ENCODE measurements at regions not wholly inside any gene's neighbourhood (a gene's known extent, or its start where the extent isn't known, plus 50 kb on each side); places are given as distances from the start of the nearest gene placed in this dataset.

GRCh38 chr2:134776836-134777235 lies 58.0 kb upstream of the TMEM163 start:
- no peak for TF ChIP-seq CTCF (conservative IDR thresholded peaks at IDR 0.05)

GRCh38 chr2:134777593-134777992 lies 58.8 kb upstream of the TMEM163 start:
- no peak for TF ChIP-seq CTCF (conservative IDR thresholded peaks at IDR 0.05)
- H3K27ac ChIP-seq = no peak overlapping the region

More at GRCh38 chr2:134776836-134777235, 58.0 kb upstream of the TMEM163 start:
- H3K27ac ChIP-seq = no peak overlapping the region

GRCh38 chr2:134778372-134778771 lies 59.6 kb upstream of the TMEM163 start:
- TF ChIP-seq CTCF (conservative IDR thresholded peaks at IDR 0.05) = peak; percentile 81
- no peak overlapping the region for H3K27ac ChIP-seq

GRCh38 chr2:134780972-134781371 lies 57.4 kb upstream of the ACMSD start:
- TF ChIP-seq CTCF (conservative IDR thresholded peaks at IDR 0.05) = no peak
- H3K27ac ChIP-seq = no peak overlapping the region

- no peak overlapping the region for H3K27ac ChIP-seq
- no peak for TF ChIP-seq CTCF (conservative IDR thresholded peaks at IDR 0.05)
Observed at GRCh38 chr2:134782107-134782506, 56.3 kb upstream of the ACMSD start.

GRCh38 chr2:134782792-134783191 lies 55.6 kb upstream of the ACMSD start:
- H3K27ac ChIP-seq = no peak overlapping the region
- peak; percentile 73 for TF ChIP-seq CTCF (conservative IDR thresholded peaks at IDR 0.05)

- TF ChIP-seq CTCF (conservative IDR thresholded peaks at IDR 0.05) = no peak
- no peak overlapping the region for H3K27ac ChIP-seq
Observed at GRCh38 chr2:134783912-134784311, 54.5 kb upstream of the ACMSD start.

All from VCaP (cell line).